Bone marrow (tissue), 2 donors: ENCODE measurements at regions not wholly inside any gene's neighbourhood (a gene's known extent, or its start where the extent isn't known, plus 50 kb on each side); places are given as distances from the start of the nearest gene placed in this dataset.
"Not testable (repeated sequence)": the region's sequence is repeated elsewhere in the genome, so short reads cannot be mapped to it uniquely, and the experiment has no call there.

Experiments
- DNase-seq, 2 donors: peaks; one replicate each; lab custom pipeline; 2025; lab: John Stamatoyannopoulos, UW

DNA sequence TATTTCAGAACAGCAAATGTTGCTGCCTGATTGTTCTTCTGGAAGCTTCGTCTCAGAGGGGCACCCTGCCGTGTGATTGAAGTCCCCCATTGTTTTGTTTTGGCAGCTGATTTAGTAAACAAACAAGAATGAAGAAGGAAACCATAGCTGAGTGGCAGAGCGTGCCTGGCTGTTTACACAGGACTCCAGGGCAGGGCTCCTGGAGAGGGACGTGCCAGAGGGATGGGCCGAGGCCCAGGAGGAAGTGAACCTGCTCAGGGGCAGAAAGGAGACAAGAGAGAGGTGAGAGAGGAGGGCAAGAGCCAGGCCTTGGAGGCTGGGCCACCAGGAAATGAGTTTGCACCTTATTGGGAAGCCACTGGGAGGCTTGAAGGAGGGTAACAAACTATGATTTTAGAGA, 85.5 kb upstream of the B3GAT1 start:
- no peak for DNase-seq

DNA sequence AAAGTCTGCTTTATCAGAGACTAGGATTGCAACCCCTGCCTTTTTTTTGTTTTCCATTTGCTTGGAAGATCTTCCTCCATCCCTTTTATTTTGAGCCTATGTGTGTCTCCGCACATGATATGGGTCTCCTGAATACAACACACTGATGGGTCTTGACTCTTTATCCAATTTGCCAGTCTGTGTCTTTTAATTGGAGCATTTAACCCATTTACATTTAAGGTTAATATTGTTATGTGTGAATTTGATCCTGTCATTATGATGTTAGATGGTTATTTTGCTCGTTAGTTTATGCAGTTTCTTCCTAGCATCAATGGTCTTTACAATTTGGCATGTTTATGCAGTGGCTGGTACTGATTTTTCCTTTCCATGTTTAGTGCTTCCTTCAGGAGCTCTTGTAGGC, 84.0 kb upstream of the B3GAT1 start:
- DNase-seq: not testable (repeated sequence)

GRCh38 chr11:134494395-134494794, 82.4 kb upstream of the B3GAT1 start:
- not testable (repeated sequence) for DNase-seq

DNA sequence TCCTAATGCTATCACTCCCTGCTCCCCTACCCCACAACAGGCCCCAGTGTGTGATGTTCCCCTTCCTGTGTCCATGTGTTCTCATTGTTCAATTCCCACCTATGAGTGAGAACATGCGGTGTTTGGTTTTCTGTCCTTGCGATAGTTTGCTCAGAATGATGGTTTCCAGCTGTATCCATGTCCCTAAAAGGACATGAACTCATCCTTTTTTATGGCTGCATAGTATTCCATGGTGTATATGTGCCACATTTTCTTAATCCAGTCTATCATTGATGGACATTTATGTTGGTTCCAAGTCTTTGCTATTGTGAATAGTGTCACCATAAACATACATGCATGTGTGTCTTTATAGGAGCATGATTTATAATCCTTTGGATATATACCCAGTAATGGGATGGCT, 80.4 kb upstream of the B3GAT1 start:
- not testable (repeated sequence) for DNase-seq

DNA sequence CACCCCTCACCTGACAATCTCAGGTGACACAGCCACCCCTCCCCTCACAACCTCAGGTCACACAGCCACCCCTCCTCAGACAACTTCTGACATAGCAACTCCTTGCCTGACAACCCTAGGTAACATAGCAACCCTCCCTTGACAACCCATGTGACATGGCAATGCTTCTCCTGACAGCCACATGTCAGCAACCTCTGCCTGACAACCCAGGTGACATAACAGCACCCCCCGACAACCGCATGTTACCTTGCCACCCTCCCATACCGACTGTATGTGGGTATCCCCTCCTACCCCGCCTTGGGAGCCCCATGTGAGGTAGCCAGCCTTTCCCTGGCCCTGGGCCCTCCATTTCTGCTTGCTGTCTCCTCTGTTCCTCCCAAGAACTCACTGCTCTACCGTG, 77.7 kb upstream of the B3GAT1 start:
- DNase-seq: no peak

- DNase-seq: no peak
These were observed 76.9 kb upstream of the B3GAT1 start for GRCh38 chr11:134488913-134489312.

GRCh38 chr11:134488512-134488911, 76.5 kb upstream of the B3GAT1 start:
- no peak for DNase-seq

DNA sequence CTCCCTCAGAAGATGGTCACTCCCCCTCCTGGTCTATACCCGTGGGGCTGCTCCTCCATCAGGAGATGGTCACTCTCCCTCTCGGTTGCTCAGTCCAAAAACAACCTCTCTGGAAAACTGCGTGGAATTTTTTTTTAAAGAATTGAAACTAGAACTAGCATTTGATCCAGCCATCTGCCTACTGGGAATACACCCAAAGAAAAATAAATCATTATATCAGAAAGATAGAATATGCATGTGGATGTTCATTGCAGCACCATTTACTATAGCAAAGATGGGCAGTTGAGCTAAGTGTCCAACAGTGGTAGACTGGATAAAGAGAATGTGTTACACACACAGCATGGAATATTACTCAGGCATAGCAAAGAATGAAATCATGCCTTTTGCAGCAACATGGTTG, 75.7 kb upstream of the B3GAT1 start:
- no peak for DNase-seq

GRCh38 chr11:134486704-134487103, 74.7 kb upstream of the B3GAT1 start:
- no peak for DNase-seq

DNA sequence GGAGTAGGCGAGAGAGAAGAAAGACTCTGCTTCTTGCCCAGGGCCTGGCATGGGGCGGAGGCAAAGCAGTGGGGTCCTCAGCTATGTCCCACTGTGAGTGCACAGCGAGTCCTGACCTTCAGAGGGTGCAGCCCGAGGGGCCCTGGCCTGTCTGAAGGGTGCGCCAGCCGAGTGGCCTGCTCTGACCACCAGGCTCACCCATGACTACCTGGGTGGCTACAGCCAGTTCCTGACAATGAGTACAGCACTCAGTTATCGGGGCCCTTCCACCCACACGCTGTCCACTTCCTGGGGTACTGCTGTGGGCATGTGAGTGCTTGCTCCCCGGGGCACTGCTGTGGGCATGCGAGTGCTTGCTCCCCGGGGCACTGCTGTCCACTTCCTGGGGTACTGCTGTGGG, 74.1 kb upstream of the B3GAT1 start:
- DNase-seq: no peak

GRCh38 chr11:134485316-134485715, 73.3 kb upstream of the B3GAT1 start:
- no peak for DNase-seq

- DNase-seq: no peak
These were observed 71.8 kb upstream of the B3GAT1 start for GRCh38 chr11:134483857-134484256.

- DNase-seq: no peak
These were observed 71.2 kb upstream of the B3GAT1 start for GRCh38 chr11:134483291-134483690.

DNA sequence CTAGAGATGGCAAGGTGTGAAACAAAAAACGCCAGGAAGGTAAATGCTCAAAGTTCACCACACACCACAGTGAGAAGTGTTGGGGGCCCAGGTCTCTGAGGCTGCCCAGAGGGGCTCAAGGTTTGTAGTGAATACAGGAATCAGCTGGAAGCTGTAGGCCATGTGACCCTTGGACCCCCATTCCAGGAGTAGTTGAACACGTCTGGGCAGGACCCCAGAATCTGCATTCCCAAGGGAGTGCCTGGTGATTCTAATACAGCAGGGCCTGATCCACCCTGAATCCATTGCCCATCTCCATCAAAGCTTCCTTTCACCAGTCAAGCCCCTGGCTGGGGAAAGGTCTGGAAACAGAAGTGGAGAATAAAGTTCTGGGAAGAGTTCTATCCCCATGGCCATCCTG, 70.8 kb upstream of the B3GAT1 start:
- DNase-seq: no peak

GRCh38 chr11:134481933-134482527, 70.0 kb upstream of the B3GAT1 start:
- no peak for DNase-seq

DNA sequence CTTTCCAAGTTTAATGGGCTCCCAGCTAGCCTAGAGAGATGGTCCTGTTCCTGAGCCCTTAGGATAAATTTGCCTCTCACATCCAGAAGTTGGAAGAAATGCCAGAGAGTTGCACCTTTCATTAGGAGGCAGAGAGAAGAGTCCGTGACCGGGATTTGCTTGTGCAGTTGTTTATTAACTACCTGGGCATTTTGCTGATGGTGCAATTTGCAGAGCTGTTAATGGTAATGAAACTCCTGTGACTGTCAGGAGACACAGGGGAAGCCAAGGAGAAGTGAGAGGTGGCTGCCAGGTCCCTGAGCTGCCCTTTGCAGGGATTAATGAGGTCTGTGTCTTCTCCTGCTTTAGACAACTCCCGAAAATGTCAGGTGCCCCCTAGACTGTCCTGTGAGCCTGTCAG, 69.1 kb upstream of the B3GAT1 start:
- no peak for DNase-seq

GRCh38 chr11:134480136-134480712, 68.2 kb upstream of the B3GAT1 start:
- DNase-seq: no peak

- DNase-seq: no peak
These were observed 67.4 kb upstream of the B3GAT1 start for GRCh38 chr11:134479206-134480135.

DNA sequence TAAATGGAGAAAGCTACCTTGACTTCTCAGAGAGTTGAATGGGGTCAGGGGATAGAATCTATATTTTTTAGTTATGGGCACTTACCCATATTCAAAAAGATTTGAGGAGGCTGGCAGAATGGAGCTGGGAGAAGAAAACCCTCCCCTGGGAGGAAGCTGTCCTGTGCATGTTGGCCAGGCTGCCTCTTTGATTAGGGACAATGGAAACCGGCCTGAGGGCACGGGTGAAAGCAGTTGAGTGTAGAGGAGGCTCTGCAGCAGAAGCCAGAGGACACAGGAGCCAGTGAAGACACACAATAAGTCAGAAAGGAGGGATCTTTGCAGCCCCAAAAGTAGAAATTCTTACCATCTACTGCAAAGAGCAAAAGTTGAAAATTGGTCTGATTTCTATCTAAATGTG, 66.6 kb upstream of the B3GAT1 start:
- no peak for DNase-seq

GRCh38 chr11:134478176-134478575, 66.1 kb upstream of the B3GAT1 start:
- no peak for DNase-seq

DNA sequence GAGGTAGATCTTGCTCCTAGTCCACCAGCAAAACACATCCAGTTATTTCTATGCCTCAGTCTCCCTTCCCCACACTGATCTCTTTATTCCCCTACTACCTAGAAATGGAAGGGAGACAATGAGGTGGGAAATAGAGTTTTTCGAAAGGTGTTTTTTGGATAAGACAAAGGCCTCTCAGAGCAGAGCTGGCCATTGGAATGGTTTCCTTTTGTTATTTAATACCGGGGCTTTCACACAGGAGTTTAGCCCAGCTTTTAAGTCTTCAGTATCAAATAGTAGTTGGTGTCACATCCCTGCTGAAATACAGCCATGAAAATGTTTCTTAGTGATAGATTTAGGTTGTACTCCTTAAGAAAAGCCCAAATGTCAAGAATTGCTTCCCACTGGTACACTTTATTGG, 65.4 kb upstream of the B3GAT1 start:
- no peak for DNase-seq

DNA sequence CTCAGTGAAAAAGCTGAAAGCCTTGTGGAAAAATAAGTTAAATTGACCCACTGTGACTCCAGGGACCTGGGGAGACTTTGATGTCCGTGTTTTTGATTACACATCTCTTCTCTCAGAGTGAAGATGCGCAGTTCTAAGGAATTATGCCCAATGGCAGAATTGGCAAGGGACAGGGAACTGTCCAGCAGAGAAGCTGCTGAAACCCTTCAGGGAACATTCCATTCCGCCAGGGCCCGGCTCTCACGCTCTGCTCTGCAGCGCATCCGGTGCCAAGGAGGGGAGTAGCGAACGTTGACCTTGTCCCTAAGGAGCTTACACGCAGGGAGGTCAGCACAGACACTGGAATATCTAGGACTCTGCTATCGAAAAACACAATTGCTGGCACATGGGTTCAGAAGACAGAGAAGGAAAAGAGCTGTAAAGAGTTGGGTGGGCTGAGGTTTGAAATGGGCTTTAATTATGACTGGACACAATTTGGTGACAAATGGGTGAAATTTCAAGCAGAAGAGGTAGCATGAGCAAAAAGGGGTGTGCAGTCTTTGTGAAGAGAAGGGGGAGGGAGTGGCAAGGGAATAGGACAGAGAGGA, 64.5 kb upstream of the B3GAT1 start:
- no peak for DNase-seq

- DNase-seq: no peak
These were observed 63.9 kb upstream of the B3GAT1 start for GRCh38 chr11:134475951-134476350.
